Kidney epithelial cell (primary cell): ENCODE measurements at regions not wholly inside any gene's neighbourhood (a gene's known extent, or its start where the extent isn't known, plus 50 kb on each side); places are given as distances from the start of the nearest gene placed in this dataset.

Experiments
- DNase-seq: peaks from one replicate; pipeline ENCODE4 v3.0.0-alpha.2; 2010; ENCODE audit warnings: low read depth
- H3K27me3 ChIP-seq: 2 replicates; pipeline ENCODE4 v1.6.0; 2011; ENCODE audit warnings: low read length; ENCODE audit not compliant: control insufficient read depth, insufficient read depth
- H3K36me3 ChIP-seq: 2 replicates; pipeline ENCODE4 v1.5.1; 2011; ENCODE audit warnings: low read length; ENCODE audit not compliant: control insufficient read depth, insufficient read depth
- H3K4me3 ChIP-seq: 2 replicates; pipeline ENCODE4 v1.5.1; 2011; ENCODE audit warnings: low read depth, mild to moderate bottlenecking, control low read depth, low read length
- TF ChIP-seq, protein P1 (sequence below): IDR thresholded peaks from 2 replicates; pipeline ENCODE4 v1.5.1; 2011; ENCODE audit warnings: mild to moderate bottlenecking, moderate library complexity, low read length, control low read depth, inconsistent platforms; ENCODE audit not compliant: insufficient read depth, poor library complexity, severe bottlenecking

DNA sequence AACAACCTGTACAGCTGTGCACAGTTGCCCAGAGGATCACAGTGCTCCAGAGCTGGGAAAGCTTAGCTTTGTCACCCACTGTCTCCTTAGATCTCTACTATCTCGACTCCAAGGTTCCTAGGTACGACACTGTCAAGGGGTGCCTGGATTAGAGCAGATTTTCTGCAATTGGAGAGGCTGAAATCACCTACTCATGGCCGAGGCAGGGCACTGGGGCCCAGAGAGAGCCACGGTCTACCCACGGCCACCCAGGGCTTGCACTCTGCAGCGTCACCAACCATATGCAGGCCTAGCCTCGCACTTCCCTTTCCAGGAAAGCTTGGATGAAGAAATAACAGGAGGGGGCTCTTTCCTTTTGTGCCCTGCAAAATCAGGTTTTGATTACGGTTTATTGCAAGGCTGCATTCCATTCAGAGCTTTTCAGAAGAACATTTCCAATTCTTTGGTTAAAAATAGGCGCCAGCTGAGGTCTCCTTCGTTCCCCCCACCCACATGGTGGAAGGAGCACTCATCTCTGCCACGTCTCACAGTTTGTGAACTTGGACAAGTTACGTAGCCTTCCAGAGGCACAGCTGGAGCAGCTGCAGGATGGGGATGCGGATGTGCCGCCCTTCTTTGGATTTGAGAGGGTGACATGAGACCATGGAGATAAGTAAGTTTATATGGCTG is 80.0 kb downstream of the IRX5 start:
- no peak for DNase-seq
- TF ChIP-seq, protein P1, sequence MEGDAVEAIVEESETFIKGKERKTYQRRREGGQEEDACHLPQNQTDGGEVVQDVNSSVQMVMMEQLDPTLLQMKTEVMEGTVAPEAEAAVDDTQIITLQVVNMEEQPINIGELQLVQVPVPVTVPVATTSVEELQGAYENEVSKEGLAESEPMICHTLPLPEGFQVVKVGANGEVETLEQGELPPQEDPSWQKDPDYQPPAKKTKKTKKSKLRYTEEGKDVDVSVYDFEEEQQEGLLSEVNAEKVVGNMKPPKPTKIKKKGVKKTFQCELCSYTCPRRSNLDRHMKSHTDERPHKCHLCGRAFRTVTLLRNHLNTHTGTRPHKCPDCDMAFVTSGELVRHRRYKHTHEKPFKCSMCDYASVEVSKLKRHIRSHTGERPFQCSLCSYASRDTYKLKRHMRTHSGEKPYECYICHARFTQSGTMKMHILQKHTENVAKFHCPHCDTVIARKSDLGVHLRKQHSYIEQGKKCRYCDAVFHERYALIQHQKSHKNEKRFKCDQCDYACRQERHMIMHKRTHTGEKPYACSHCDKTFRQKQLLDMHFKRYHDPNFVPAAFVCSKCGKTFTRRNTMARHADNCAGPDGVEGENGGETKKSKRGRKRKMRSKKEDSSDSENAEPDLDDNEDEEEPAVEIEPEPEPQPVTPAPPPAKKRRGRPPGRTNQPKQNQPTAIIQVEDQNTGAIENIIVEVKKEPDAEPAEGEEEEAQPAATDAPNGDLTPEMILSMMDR = no peak
- no peak overlapping the region for H3K4me3 ChIP-seq
- H3K36me3 ChIP-seq = no peaks in the 10 kb centered on the region
- H3K27me3 ChIP-seq = no peaks in the 10 kb centered on the region

DNA sequence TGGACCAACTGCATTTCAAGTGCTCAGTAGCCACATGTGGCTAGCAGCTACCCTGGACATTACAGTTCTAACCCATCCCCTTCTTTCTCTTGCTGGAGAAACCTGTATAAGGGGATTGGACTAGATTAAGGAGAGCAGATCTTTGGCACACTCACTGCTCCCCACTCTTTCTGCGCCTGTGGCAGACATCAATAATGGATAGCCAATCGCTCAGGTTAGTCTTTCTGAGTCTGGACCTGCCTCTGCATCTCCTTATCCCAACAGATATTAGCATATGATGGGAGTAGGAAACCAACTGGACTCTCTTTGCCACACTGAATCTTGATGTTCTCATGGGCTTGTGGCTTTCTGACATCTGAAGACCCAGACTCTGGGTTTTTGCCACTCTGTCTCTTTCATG is 81.7 kb downstream of the IRX5 start:
- DNase-seq = no peak
- Histone ChIP-seq H3K27me3 (no peaks in the 10 kb centered on the region), H3K36me3 (no peaks in the 10 kb centered on the region), H3K4me3 (no peak overlapping the region)
- TF ChIP-seq, protein P1 = no peak

DNA sequence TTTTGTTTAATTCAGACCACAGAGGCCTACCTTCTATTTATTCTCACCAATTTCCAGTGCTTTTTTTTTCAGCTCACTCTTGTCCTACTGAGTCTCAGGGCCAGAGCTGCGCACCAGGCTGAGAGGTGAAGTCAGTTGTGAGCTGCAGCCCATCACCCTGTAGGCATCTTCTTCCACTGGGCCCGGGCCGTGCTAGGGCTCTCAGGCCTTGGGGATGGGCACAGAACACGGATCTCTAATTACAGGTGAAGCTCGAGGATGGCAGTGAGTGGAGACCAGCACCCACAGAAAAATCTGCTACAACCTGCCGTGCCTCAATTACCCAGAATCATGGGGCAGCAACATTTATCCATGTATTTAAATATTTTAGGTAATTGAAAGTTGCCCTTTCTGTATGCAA is 82.1 kb downstream of the IRX5 start:
- Histone ChIP-seq H3K27me3 (no peaks in the 10 kb centered on the region), H3K36me3 (no peaks in the 10 kb centered on the region), H3K4me3 (no peak overlapping the region)
- TF ChIP-seq, protein P1 = no peak
- DNase-seq = no peak

DNA sequence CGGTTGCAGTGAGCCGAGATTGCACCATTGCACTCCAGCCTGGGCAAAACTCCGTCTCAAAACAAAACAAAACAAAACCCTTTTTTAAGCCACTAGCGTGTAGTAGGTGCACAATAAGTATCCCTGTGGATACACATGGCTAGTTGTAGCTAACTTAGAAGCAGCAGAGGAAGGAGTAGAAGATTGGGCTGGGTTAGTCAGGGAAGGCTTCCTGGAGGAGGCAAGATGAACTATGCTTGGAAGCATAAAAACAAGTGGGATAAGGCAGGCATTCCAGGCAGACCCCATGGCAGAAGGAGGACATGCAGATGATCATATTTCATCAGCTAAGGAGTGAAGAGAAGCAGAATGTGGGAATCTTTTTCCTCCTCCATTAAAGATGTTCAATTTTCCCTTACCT is 83.4 kb downstream of the IRX5 start:
- DNase-seq = no peak
- Histone ChIP-seq H3K27me3 (no peaks in the 10 kb centered on the region), H3K4me3 (no peak overlapping the region), H3K36me3 (no peaks in the 10 kb centered on the region)
- TF ChIP-seq, protein P1 = no peak

DNA sequence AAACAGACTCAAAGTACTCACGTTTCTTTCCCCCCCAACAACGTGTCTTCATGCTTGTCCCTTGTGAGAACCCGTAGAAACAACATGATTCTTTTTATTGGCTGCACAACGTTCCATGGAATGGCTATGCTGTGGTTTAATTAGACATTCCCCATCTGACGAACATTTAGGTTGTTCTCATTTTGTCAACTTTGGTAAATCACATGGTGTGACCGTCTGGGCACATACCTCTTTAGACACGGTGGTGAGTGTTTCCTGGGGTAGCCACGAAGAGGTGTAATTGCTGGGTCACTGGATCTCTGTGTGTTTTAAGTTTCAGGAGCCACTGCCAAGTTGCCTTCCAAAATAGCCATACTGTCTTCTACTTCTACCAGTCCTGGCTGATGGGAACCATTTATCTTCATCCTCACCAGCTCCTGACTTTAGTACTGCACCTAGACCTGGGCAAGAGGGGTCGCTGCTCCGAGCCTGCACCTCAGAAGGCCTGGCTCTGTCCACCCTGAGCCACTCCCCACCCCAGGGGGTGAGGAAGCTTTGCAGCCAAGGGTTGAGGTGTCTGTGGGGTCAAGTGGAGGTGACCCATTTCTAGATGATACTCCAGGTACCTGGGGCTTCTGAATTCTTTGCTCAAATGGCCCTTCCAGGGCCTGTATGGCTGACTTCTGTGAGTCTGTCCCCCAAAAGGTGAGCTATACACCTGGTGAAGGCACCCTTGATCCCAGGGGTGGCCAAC is 84.7 kb downstream of the IRX5 start:
- TF ChIP-seq, protein P1 = no peak
- Histone ChIP-seq H3K4me3 (no peak overlapping the region), H3K36me3 (no peaks in the 10 kb centered on the region), H3K27me3 (no peaks in the 10 kb centered on the region)
- DNase-seq = no peak
